CD8-positive, alpha-beta memory T cell (primary cell): ENCODE measurements at regions not wholly inside any gene's neighbourhood (a gene's known extent, or its start where the extent isn't known, plus 50 kb on each side); places are given as distances from the start of the nearest gene placed in this dataset.

ENCODE experiments used
- CTCF ChIA-PET: fragments of 350-600 bp; sonication (Branson Sonifier 250); formaldehyde crosslinking; loops from one replicate; lab custom pipeline; 2021; ENCODE audit warnings: antibody characterized with exemption; lab: Charles Lee
- POLR2A ChIA-PET: fragments of 350-600 bp; sonication (Branson Sonifier 250); formaldehyde crosslinking; loops from one replicate; lab custom pipeline; 2021; ENCODE audit warnings: antibody characterized with exemption; lab: Charles Lee
- DNase-seq, 5 donors: peaks; one replicate each; pipeline versions ENCODE4 v3.0.0 to v3.0.0-alpha.2; 2020 to 2022; ENCODE audit warnings: mixed read lengths in 1 of 5
- H3K27ac ChIP-seq: one replicate; pipeline ENCODE4 v1.7.0; 2013; ENCODE audit warnings: low read depth, mild to moderate bottlenecking, low read length, moderate library complexity
- H3K27me3 ChIP-seq: 2 replicates; pipeline ENCODE4 v1.7.0; 2013; ENCODE audit warnings: low read length, mild to moderate bottlenecking; ENCODE audit not compliant: insufficient read depth, poor library complexity, severe bottlenecking
- H3K36me3 ChIP-seq: 2 replicates; pipeline ENCODE4 v1.7.0; 2013; ENCODE audit warnings: mild to moderate bottlenecking, low read length, moderate library complexity; ENCODE audit not compliant: insufficient read depth
- H3K4me1 ChIP-seq: 2 replicates; pipeline ENCODE4 v1.7.0; 2013; ENCODE audit warnings: mild to moderate bottlenecking, low read length, moderate library complexity; ENCODE audit not compliant: insufficient read depth
- H3K4me3 ChIP-seq: 2 replicates; pipeline ENCODE4 v1.7.0; 2013; ENCODE audit warnings: mild to moderate bottlenecking, low read length
- H3K9me3 ChIP-seq: 2 replicates; pipeline ENCODE4 v1.7.0; 2013; ENCODE audit warnings: mild to moderate bottlenecking, low read length
- H3K27ac Mint-ChIP-seq, 8 donors: one replicate each; pipeline ENCODE4 v1.8.0; 2020 to 2021; ENCODE audit warnings: mixed read lengths in 8 of 8, mild to moderate bottlenecking in 6 of 8, inconsistent platforms in 3 of 8, moderate library complexity in 3 of 8
- H3K27me3 Mint-ChIP-seq, 2 donors: one replicate each; pipeline ENCODE4 v1.8.0; 2020 to 2021; ENCODE audit warnings: mixed read lengths in 2 of 2, mild to moderate bottlenecking in 1 of 2, moderate library complexity in 1 of 2
- H3K36me3 Mint-ChIP-seq, 3 donors: one replicate each; pipeline ENCODE4 v1.8.0; 2020 to 2021; ENCODE audit warnings: mixed read lengths in 3 of 3, inconsistent platforms in 1 of 3, mild to moderate bottlenecking in 1 of 3
- H3K4me1 Mint-ChIP-seq, 3 donors: one replicate each; pipeline ENCODE4 v1.8.0; 2020 to 2021; ENCODE audit warnings: mixed read lengths in 3 of 3, inconsistent platforms in 1 of 3, mild to moderate bottlenecking in 1 of 3
- H3K4me3 Mint-ChIP-seq, 7 donors: one replicate each; pipeline ENCODE4 v1.8.0; 2020 to 2021; ENCODE audit warnings: mixed read lengths in 7 of 7, mild to moderate bottlenecking in 6 of 7, moderate library complexity in 4 of 7, inconsistent platforms in 2 of 7
- H3K9me3 Mint-ChIP-seq, 5 donors: one replicate each; pipeline ENCODE4 v1.8.0; 2020 to 2022; ENCODE audit warnings: mixed read lengths in 5 of 5, mild to moderate bottlenecking in 3 of 5, moderate library complexity in 2 of 5, inconsistent platforms in 1 of 5

DNA sequence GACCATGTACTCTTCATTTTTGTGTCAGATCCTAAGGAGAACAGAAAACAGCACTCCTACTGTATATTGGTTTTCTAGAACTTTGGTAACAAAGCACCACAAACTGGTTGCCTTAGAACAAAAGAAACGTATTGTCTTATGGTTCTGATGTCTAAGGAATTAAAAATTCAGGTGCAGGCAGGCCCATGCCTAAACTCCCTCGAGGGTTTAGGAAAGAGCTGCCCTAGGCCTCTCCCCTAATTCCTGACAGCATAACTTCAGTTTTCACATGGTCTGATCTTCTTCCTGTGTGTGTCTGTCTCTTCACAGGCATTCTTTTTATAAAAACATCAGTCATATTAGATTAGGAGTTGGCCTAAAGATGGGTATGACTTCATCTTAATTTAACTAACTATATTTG lies 1093.6 kb downstream of the TECRL start:
- Mint-ChIP-seq H3K27ac (no peak overlapping the region), H3K36me3 (no peaks in the 10 kb centered on the region), H3K4me3 (no peak overlapping the region), H3K4me1 (no peaks in the 10 kb centered on the region), H3K27me3 (no peaks in the 10 kb centered on the region), H3K9me3 (peaks cover 0 to 17% (median 11%) of the 10 kb centered on the region in 5 donors)
- Histone ChIP-seq H3K36me3 (no peaks in the 10 kb centered on the region), H3K27me3 (no peaks in the 10 kb centered on the region), H3K9me3 (no peaks in the 10 kb centered on the region), H3K27ac (no peak overlapping the region), H3K4me1 (no peaks in the 10 kb centered on the region), H3K4me3 (no peak overlapping the region)
- ChIA-PET CTCF (no interaction called here), POLR2A (no interaction called here)
- DNase-seq: no peak

GRCh38 chr4:63308697-63309096 lies 1100.6 kb downstream of the TECRL start:
- no peak overlapping the region for H3K27ac Mint-ChIP-seq
- ChIA-PET CTCF (no interaction called here), POLR2A (no interaction called here)
- H3K4me3 Mint-ChIP-seq: no peak overlapping the region
- H3K27me3 ChIP-seq: no peaks in the 10 kb centered on the region
- H3K4me1 Mint-ChIP-seq: no peaks in the 10 kb centered on the region
- no peaks in the 10 kb centered on the region for H3K36me3 ChIP-seq
- no peak for DNase-seq
- H3K4me3 ChIP-seq: no peak overlapping the region
- H3K27me3 Mint-ChIP-seq: no peaks in the 10 kb centered on the region
- no peaks in the 10 kb centered on the region for H3K9me3 ChIP-seq
- peaks cover 0 to 35% (median 6%) of the 10 kb centered on the region in 5 donors for H3K9me3 Mint-ChIP-seq
- no peaks in the 10 kb centered on the region for H3K36me3 Mint-ChIP-seq
- H3K27ac ChIP-seq: no peak overlapping the region
- H3K4me1 ChIP-seq: no peaks in the 10 kb centered on the region

- CTCF ChIA-PET: no interaction called here
- peaks cover 0 to 22% (median 9%) of the 10 kb centered on the region in 5 donors for H3K9me3 Mint-ChIP-seq
- H3K27me3 ChIP-seq: no peaks in the 10 kb centered on the region
- H3K27ac Mint-ChIP-seq: no peak overlapping the region
- H3K36me3 ChIP-seq: no peaks in the 10 kb centered on the region
- POLR2A ChIA-PET: no interaction called here
- no peaks in the 10 kb centered on the region for H3K4me1 Mint-ChIP-seq
- no peaks in the 10 kb centered on the region for H3K9me3 ChIP-seq
- no peak overlapping the region for H3K4me3 ChIP-seq
- no peaks in the 10 kb centered on the region for H3K4me1 ChIP-seq
- H3K27me3 Mint-ChIP-seq: no peaks in the 10 kb centered on the region
- H3K36me3 Mint-ChIP-seq: no peaks in the 10 kb centered on the region
- no peak for DNase-seq
- H3K4me3 Mint-ChIP-seq: no peak overlapping the region
- no peak overlapping the region for H3K27ac ChIP-seq
These were observed 1106.5 kb downstream of the TECRL start for GRCh38 chr4:63302792-63303191.

- Mint-ChIP-seq H3K4me1 (no peaks in the 10 kb centered on the region), H3K27me3 (no peaks in the 10 kb centered on the region), H3K4me3 (no peak overlapping the region), H3K36me3 (no peaks in the 10 kb centered on the region), H3K9me3 (peaks cover 2 to 27% (median 12%) of the 10 kb centered on the region in 5 donors), H3K27ac (no peak overlapping the region)
- Histone ChIP-seq H3K4me3 (no peak overlapping the region), H3K27ac (no peak overlapping the region), H3K4me1 (no peaks in the 10 kb centered on the region), H3K36me3 (no peaks in the 10 kb centered on the region), H3K27me3 (no peaks in the 10 kb centered on the region), H3K9me3 (no peaks in the 10 kb centered on the region)
- POLR2A ChIA-PET: no interaction called here
- CTCF ChIA-PET: no interaction called here
- DNase-seq: no peak
These were observed 1107.2 kb downstream of the TECRL start for GRCh38 chr4:63302078-63302477.

DNA sequence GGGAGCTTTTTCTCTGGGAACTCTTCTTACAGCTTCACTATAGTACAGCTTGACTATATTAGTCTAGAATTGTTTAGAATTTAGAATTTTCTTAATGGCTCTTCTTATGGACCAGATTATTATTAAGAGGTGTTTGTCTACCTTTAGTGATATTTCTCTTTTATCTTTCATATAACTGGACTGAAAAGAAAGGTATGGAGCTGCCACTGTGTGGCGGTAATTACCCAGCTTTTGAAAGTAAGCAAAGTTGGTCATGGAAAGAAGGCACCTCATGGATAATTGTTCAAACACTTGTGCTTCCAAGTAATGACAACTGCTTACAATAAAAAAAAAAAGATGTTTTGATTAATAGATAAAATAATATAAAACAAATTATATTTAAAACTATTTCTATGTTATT lies 1112.5 kb downstream of the TECRL start:
- no peaks in the 10 kb centered on the region for H3K27me3 Mint-ChIP-seq
- ChIA-PET POLR2A (no interaction called here), CTCF (no interaction called here)
- no peaks in the 10 kb centered on the region for H3K36me3 Mint-ChIP-seq
- no peak overlapping the region for H3K4me3 Mint-ChIP-seq
- no peak for DNase-seq
- Histone ChIP-seq H3K27ac (no peak overlapping the region), H3K4me1 (no peaks in the 10 kb centered on the region), H3K9me3 (no peaks in the 10 kb centered on the region), H3K36me3 (no peaks in the 10 kb centered on the region), H3K27me3 (no peaks in the 10 kb centered on the region), H3K4me3 (no peak overlapping the region)
- H3K9me3 Mint-ChIP-seq: peaks cover 5 to 23% (median 9%) of the 10 kb centered on the region in 5 donors
- H3K27ac Mint-ChIP-seq: no peak overlapping the region
- no peaks in the 10 kb centered on the region for H3K4me1 Mint-ChIP-seq

DNA sequence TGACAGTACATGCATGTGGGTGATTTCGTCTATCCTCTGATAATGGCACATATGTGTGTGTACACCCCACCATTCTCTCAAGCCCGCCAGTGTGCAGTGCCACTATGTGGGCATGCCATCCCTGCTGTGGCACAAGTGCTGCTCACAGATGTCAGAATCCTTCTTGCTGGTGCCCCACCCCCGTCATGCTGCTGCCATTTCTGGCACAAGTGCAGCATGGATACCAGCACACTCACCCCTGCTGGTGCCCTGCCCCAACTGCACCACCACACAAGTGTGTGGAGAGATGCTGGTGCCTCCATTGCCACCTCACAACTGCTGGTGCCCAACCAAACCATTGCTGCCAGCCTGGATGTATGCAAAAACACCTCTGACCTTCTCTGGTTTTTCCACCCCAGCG lies 1133.8 kb downstream of the TECRL start:
- H3K4me3 Mint-ChIP-seq: no peak overlapping the region
- H3K9me3 Mint-ChIP-seq: peaks cover 6 to 44% (median 23%) of the 10 kb centered on the region in 5 donors
- DNase-seq: no peak
- H3K36me3 Mint-ChIP-seq: no peaks in the 10 kb centered on the region
- no peak overlapping the region for H3K27ac ChIP-seq
- no peaks in the 10 kb centered on the region for H3K4me1 ChIP-seq
- no peaks in the 10 kb centered on the region for H3K4me1 Mint-ChIP-seq
- CTCF ChIA-PET: no interaction called here
- H3K27me3 Mint-ChIP-seq: no peaks in the 10 kb centered on the region
- no peak overlapping the region for H3K4me3 ChIP-seq
- no peak overlapping the region for H3K27ac Mint-ChIP-seq
- H3K27me3 ChIP-seq: no peaks in the 10 kb centered on the region
- POLR2A ChIA-PET: no interaction called here
- H3K9me3 ChIP-seq: no peaks in the 10 kb centered on the region
- no peaks in the 10 kb centered on the region for H3K36me3 ChIP-seq

DNA sequence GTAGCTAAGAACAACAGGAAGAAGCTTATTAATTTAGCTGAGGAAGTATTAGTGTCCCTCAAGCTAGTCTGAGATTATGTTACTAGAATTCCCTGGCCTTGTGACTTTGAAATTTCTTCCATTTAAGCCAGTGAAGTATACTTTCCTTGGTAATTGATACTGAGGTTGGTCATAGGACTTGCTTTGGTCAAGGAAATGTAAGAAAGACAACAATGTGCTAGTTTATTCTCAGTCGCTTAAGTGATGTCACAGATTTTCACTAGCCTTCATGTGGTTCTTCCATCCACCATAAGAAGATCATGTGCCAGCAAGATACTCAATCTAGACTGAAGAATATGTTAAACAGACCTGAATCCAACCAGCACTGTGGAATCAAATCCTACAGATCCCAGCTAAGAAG lies 1140.1 kb downstream of the TECRL start:
- Mint-ChIP-seq H3K36me3 (no peaks in the 10 kb centered on the region), H3K27ac (no peak overlapping the region), H3K4me3 (no peak overlapping the region), H3K9me3 (peaks cover 3 to 40% (median 11%) of the 10 kb centered on the region in 5 donors), H3K4me1 (no peaks in the 10 kb centered on the region), H3K27me3 (no peaks in the 10 kb centered on the region)
- Histone ChIP-seq H3K9me3 (no peaks in the 10 kb centered on the region), H3K36me3 (no peaks in the 10 kb centered on the region), H3K27ac (no peak overlapping the region), H3K4me1 (no peaks in the 10 kb centered on the region), H3K4me3 (no peak overlapping the region), H3K27me3 (no peaks in the 10 kb centered on the region)
- CTCF ChIA-PET: no interaction called here
- DNase-seq: no peak
- POLR2A ChIA-PET: no interaction called here

GRCh38 chr4:63233671-63234070 lies 1175.6 kb downstream of the TECRL start:
- H3K9me3 Mint-ChIP-seq: peaks cover 5 to 16% (median 8%) of the 10 kb centered on the region in 5 donors
- no peaks in the 10 kb centered on the region for H3K4me1 Mint-ChIP-seq
- no peaks in the 10 kb centered on the region for H3K36me3 Mint-ChIP-seq
- ChIA-PET CTCF (no interaction called here), POLR2A (no interaction called here)
- Histone ChIP-seq H3K36me3 (no peaks in the 10 kb centered on the region), H3K4me1 (no peaks in the 10 kb centered on the region), H3K4me3 (no peak overlapping the region), H3K27ac (no peak overlapping the region), H3K9me3 (no peaks in the 10 kb centered on the region), H3K27me3 (no peaks in the 10 kb centered on the region)
- DNase-seq: no peak
- no peak overlapping the region for H3K4me3 Mint-ChIP-seq
- no peak overlapping the region for H3K27ac Mint-ChIP-seq
- no peaks in the 10 kb centered on the region for H3K27me3 Mint-ChIP-seq

GRCh38 chr4:63232058-63232457 lies 1177.2 kb downstream of the TECRL start:
- no peak overlapping the region for H3K4me3 ChIP-seq
- H3K27ac Mint-ChIP-seq: no peak overlapping the region
- no peaks in the 10 kb centered on the region for H3K4me1 ChIP-seq
- no peak overlapping the region for H3K27ac ChIP-seq
- H3K27me3 Mint-ChIP-seq: no peaks in the 10 kb centered on the region
- no peaks in the 10 kb centered on the region for H3K36me3 Mint-ChIP-seq
- DNase-seq: no peak
- peaks cover 6 to 15% (median 8%) of the 10 kb centered on the region in 5 donors for H3K9me3 Mint-ChIP-seq
- no peak overlapping the region for H3K4me3 Mint-ChIP-seq
- ChIA-PET POLR2A (no interaction called here), CTCF (no interaction called here)
- H3K36me3 ChIP-seq: no peaks in the 10 kb centered on the region
- no peaks in the 10 kb centered on the region for H3K4me1 Mint-ChIP-seq
- H3K27me3 ChIP-seq: no peaks in the 10 kb centered on the region
- no peaks in the 10 kb centered on the region for H3K9me3 ChIP-seq
